ENCODE measurements at regions not wholly inside any gene's neighbourhood (a gene's known extent, or its start where the extent isn't known, plus 50 kb on each side); places are given as distances from the start of the nearest gene placed in this dataset.
"Not testable (repeated sequence)": the region's sequence is repeated elsewhere in the genome, so short reads cannot be mapped to it uniquely, and the experiment has no call there.

DNA sequence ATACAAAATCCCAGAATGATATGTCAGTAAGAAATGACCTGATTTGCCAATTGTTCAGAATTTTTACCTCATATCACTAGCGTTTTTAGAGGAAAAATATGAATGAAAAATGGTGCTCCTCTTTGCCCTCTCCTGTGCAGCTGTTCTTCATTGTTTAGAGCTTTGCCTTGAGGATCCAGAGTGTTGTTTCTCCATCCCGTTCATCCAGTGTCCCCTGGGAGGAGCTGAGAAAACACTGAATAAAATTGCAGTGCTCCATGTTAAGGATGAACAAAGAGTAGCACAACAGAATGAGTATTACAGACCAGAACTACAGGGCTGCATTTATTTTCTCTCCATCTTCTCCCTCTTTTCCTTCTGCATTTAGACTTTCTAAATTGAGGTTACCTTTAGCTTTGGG is 133.1 kb downstream of the ADCYAP1 start:
- H3K4me1 Mint-ChIP-seq (ENCODE audit: low read depth, unreplicated experiment) = no peaks in the 10 kb centered on the region
- no peaks in the 10 kb centered on the region for H3K27me3 Mint-ChIP-seq (ENCODE audit: low read depth, unreplicated experiment)
- no peaks in the 10 kb centered on the region for H3K36me3 Mint-ChIP-seq (ENCODE audit: low read depth, unreplicated experiment)
- H3K27ac ChIP-seq (ENCODE audit: low read depth, low read length) = no peak overlapping the region
- no peaks in the 10 kb centered on the region for H3K9me3 ChIP-seq (ENCODE audit: insufficient read depth, low read depth, low read length)
- peaks cover 10% of the 10 kb centered on the region for H3K9me3 Mint-ChIP-seq (ENCODE audit: unreplicated experiment)
- no peak overlapping the region for H3K4me3 ChIP-seq (ENCODE audit: insufficient read depth, low read depth, low read length)
- TF ChIP-seq, protein P1, sequence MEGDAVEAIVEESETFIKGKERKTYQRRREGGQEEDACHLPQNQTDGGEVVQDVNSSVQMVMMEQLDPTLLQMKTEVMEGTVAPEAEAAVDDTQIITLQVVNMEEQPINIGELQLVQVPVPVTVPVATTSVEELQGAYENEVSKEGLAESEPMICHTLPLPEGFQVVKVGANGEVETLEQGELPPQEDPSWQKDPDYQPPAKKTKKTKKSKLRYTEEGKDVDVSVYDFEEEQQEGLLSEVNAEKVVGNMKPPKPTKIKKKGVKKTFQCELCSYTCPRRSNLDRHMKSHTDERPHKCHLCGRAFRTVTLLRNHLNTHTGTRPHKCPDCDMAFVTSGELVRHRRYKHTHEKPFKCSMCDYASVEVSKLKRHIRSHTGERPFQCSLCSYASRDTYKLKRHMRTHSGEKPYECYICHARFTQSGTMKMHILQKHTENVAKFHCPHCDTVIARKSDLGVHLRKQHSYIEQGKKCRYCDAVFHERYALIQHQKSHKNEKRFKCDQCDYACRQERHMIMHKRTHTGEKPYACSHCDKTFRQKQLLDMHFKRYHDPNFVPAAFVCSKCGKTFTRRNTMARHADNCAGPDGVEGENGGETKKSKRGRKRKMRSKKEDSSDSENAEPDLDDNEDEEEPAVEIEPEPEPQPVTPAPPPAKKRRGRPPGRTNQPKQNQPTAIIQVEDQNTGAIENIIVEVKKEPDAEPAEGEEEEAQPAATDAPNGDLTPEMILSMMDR (IDR thresholded peaks at IDR 0.05; ENCODE audit: insufficient read depth, low read depth, low read length) = no peak
- TF ChIP-seq EZH2 (IDR thresholded peaks at IDR 0.05; ENCODE audit: insufficient read depth, low read length) = no peak
- H3K27me3 ChIP-seq (ENCODE audit: insufficient read depth, low read length) = no peaks in the 10 kb centered on the region
- no peak overlapping the region for H2AFZ ChIP-seq (ENCODE audit: low read depth, low read length)
- H3K4me2 ChIP-seq (ENCODE audit: low read length) = no peak overlapping the region
- no peaks in the 10 kb centered on the region for H4K20me1 ChIP-seq (ENCODE audit: insufficient read depth, low read length)
- H3K36me3 ChIP-seq (ENCODE audit: insufficient read depth, low read length) = no peaks in the 10 kb centered on the region
- H3K4me3 Mint-ChIP-seq (ENCODE audit: unreplicated experiment) = no peak overlapping the region
- no peak overlapping the region for H3K27ac Mint-ChIP-seq (ENCODE audit: unreplicated experiment)
- H3K9ac ChIP-seq (ENCODE audit: low read length) = no peak overlapping the region
- H3K79me2 ChIP-seq (ENCODE audit: insufficient read depth, low read length) = no peaks in the 10 kb centered on the region
- DNase-seq (ENCODE audit: low read depth) (no peak), FAIRE-seq (no peak)
- no peaks in the 10 kb centered on the region for H3K4me1 ChIP-seq (ENCODE audit: insufficient read depth, low read length)

DNA sequence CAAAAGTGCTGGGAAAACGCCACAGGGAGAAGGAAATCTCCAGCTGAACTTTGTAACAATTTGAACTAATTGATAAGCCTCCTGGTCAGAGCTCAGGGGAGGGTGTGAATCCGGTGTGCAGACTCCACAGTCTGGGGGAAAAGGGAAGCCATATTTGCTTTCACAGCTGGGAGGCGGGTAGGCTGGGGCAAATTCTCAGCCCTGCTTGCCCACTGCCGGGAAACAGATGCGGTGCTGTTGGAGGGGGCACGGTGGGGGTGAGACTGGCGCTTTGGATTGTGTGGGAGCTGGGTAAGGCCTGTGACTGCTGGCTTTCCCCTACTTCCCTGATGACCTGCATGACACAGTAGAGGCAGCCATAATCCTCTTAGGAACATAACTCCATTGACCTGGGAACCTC is 134.8 kb downstream of the ADCYAP1 start:
- DNase-seq (ENCODE audit: low read depth) = no peak
- Mint-ChIP-seq H3K4me1 (ENCODE audit: low read depth, unreplicated experiment) (no peaks in the 10 kb centered on the region), H3K9me3 (ENCODE audit: unreplicated experiment) (peaks cover 8% of the 10 kb centered on the region), H3K4me3 (ENCODE audit: unreplicated experiment) (no peak overlapping the region), H3K36me3 (ENCODE audit: low read depth, unreplicated experiment) (no peaks in the 10 kb centered on the region), H3K27me3 (ENCODE audit: low read depth, unreplicated experiment) (no peaks in the 10 kb centered on the region), H3K27ac (ENCODE audit: unreplicated experiment) (no peak overlapping the region)
- Histone ChIP-seq H3K79me2 (ENCODE audit: insufficient read depth, low read length) (no peaks in the 10 kb centered on the region), H3K27ac (ENCODE audit: low read depth, low read length) (no peak overlapping the region), H3K27me3 (ENCODE audit: insufficient read depth, low read length) (no peaks in the 10 kb centered on the region), H3K9ac (ENCODE audit: low read length) (no peak overlapping the region), H3K4me1 (ENCODE audit: insufficient read depth, low read length) (no peaks in the 10 kb centered on the region), H2AFZ (ENCODE audit: low read depth, low read length) (no peak overlapping the region), H4K20me1 (ENCODE audit: insufficient read depth, low read length) (no peaks in the 10 kb centered on the region), H3K36me3 (ENCODE audit: insufficient read depth, low read length) (no peaks in the 10 kb centered on the region), H3K4me2 (ENCODE audit: low read length) (no peak overlapping the region), H3K4me3 (ENCODE audit: insufficient read depth, low read depth, low read length) (no peak overlapping the region), H3K9me3 (ENCODE audit: insufficient read depth, low read depth, low read length) (no peaks in the 10 kb centered on the region)
- no peak for FAIRE-seq
- no peak for TF ChIP-seq EZH2 (IDR thresholded peaks at IDR 0.05; ENCODE audit: insufficient read depth, low read length)
- TF ChIP-seq, protein P1 (IDR thresholded peaks at IDR 0.05; ENCODE audit: insufficient read depth, low read depth, low read length) = no peak

DNA sequence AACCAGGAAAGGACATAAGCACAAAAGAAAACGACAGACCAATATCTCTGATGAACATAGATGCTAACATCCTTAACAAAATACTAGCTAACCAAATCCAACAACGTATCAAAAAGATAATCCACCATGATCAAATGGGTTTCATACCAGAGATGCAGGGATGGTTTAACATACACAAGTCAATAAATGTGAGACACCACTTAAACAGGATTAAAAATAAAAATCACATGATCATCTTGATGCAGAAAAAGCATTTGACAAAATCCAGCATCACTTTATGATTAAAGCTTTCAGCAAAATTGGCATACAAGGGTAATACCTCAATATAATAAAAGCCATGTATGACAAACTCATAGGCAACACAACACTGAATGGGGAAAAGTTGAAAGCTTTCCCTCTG is 138.4 kb downstream of the ADCYAP1 start:
- not testable (repeated sequence) for H4K20me1 ChIP-seq (ENCODE audit: insufficient read depth, low read length); H2AFZ ChIP-seq (ENCODE audit: low read depth, low read length); H3K9me3 Mint-ChIP-seq (ENCODE audit: unreplicated experiment); H3K36me3 ChIP-seq (ENCODE audit: insufficient read depth, low read length); DNase-seq (ENCODE audit: low read depth); H3K36me3 Mint-ChIP-seq (ENCODE audit: low read depth, unreplicated experiment); H3K4me3 Mint-ChIP-seq (ENCODE audit: unreplicated experiment); H3K9ac ChIP-seq (ENCODE audit: low read length); H3K27ac Mint-ChIP-seq (ENCODE audit: unreplicated experiment); H3K27ac ChIP-seq (ENCODE audit: low read depth, low read length); H3K27me3 ChIP-seq (ENCODE audit: insufficient read depth, low read length); H3K4me2 ChIP-seq (ENCODE audit: low read length); H3K4me1 ChIP-seq (ENCODE audit: insufficient read depth, low read length); H3K4me3 ChIP-seq (ENCODE audit: insufficient read depth, low read depth, low read length); H3K79me2 ChIP-seq (ENCODE audit: insufficient read depth, low read length); H3K9me3 ChIP-seq (ENCODE audit: insufficient read depth, low read depth, low read length); FAIRE-seq; H3K27me3 Mint-ChIP-seq (ENCODE audit: low read depth, unreplicated experiment)
- H3K4me1 Mint-ChIP-seq (ENCODE audit: low read depth, unreplicated experiment) = peaks cover 12% of the 10 kb centered on the region

Data from astrocyte (in vitro differentiated cells and primary cell).